SIG-M5 treated with dmso at 0.1 percent for 504 hours (cell line): ENCODE measurements at regions not wholly inside any gene's neighbourhood (a gene's known extent, or its start where the extent isn't known, plus 50 kb on each side); places are given as distances from the start of the nearest gene placed in this dataset.

Experiments used
- DNase-seq: peaks from one replicate; lab custom pipeline; 2025; ENCODE audit not compliant: unreplicated experiment; lab: John Stamatoyannopoulos, UW

DNA sequence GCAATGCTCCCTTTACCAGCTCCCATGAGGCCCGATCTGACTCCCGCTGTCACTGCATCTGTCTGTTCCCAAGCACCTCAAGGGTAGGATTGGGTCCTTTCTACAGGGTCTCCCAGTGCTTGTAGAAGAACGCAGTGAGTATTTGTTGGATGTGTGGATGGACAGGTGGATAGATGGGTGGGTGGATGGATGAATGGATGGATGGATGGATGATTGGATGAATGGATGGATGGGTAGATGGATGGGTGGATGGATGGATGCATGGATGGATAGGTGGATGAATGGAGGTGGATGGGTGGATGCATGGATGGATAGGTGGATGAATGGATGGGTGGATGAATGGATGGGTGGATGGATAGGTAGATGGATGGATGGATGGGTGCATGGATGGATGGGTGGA lies 91.6 kb downstream of the HS1BP3 start:
- no peak for DNase-seq

GRCh38 chr2:20560011-20560410 lies 90.9 kb downstream of the HS1BP3 start:
- no peak for DNase-seq

GRCh38 chr2:20560891-20561636 lies 89.8 kb downstream of the HS1BP3 start:
- no peak for DNase-seq

DNA sequence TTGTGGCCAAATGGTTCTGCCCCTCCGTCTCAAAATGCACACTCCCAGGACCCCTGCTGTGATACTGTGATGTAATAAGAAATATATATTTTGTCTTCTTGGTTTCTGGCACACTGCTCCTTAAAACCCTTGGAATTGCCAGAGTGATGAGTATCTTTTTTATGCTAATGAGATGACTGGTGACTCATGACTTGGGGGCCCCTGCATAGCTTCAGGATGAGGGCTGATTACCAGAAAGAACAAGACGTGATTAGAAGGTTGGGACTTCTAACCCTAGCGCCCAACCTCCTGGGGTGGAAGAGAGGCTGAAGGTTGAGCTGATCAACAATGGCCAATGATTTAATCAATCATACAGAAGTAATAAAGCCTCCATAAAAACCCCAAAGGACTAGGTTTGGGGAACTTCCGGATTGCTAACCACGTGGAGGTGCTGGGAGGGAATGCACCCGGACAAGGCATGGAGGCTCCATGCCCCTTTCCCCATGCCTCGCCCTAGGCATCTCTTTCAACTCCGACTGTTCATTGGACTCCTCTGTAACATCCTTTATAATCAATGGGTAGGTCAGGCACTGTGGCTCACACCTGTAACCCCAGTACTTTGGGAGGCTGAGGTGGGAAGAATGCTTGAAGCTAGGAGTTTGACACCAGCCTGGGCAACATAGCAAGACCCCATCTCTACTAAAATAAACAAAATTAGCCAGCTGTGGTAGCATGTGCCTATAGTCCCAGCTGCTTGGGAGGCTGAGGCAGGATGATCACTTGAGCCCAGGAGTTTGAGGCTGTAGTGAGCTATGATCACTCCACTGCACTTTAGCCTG lies 89.1 kb downstream of the HS1BP3 start:
- DNase-seq, result no peak

DNA sequence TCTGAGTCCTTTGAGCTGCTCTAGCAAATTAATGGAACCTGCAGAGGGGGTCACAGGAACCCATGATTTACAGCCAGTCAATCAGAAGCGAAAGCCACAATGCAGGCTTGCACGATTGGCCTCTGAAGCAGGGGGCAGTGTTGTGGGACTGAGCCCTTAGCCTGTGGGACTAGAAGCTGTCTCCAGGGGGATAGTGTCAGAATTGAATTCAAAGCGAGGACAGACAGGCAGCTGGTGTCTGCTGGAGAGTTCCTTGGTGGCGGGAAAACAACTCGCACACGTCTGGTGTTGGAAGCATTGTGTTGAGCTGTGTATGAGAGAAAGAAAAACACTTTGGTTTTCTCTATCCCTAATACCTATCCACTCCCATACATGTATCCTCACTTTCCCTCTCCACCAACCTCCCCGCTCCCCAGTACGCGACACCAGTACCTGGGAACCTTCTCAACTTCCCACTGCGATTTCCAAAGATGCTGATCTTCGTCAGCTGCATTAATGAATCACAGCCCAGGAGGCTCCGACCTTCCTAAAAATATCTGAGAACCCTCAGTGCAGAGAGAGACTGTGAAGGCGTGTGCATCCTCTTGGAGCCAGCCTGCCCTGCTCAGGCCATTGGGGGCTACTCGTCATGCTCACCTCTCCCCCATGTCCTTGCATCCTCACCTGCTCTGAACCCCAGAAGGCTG lies 88.2 kb downstream of the HS1BP3 start:
- DNase-seq, result no peak

DNA sequence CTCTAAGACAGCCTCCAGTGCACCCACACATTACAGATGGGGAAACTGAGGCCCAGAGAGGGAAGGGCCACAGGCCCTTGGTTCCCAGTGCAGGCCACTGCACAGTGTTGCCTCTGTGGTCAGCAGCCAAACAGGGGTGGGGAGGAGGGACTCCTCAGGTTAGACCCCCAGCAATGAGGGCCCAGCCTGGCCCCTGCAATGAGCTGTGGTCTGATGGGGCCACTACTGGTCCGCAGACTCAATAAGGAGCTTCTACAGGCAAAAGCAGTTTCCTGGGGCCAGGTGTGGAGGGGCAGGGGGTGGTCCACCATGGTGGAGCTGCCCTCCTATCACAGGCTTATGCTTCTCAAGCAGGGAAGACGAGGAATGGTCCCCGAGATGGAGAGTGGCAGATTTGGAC lies 87.6 kb downstream of the HS1BP3 start:
- no peak for DNase-seq

GRCh38 chr2:20563833-20564232 lies 87.1 kb downstream of the HS1BP3 start:
- DNase-seq, result no peak

- DNase-seq, result no peak
These were observed 85.7 kb downstream of the HS1BP3 start for GRCh38 chr2:20565101-20565622.

DNA sequence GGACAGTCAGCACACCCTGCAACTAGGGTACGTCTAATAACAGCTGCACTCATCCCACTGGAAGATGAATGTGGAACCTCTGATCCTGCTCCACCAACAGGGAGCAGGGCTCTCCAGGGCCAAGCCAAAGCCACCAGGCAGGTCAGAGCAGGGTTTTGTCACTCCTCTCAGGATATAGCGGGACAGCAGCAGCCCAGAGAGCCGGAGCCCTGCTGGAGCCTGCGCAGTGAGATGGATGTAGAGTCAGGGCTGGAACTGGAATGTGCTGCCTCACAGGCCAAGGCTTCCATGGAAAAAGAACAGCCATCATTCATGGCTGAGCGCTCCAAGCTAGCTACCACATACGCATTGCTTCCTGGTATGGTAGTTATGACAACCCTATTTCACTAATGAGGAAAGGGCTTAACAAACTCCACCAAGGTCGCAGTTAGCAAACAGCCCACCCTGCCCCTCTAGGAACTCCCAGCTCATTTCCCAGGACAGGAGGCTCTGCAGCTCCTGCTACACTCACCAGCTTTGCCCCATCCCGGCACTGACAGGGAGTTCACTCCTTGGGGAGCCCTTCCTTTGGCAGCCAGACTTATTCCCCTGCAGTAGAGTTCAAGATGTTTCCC lies 85.2 kb downstream of the HS1BP3 start:
- DNase-seq, result no peak

GRCh38 chr2:20566331-20566730 lies 84.6 kb downstream of the HS1BP3 start:
- no peak for DNase-seq

DNA sequence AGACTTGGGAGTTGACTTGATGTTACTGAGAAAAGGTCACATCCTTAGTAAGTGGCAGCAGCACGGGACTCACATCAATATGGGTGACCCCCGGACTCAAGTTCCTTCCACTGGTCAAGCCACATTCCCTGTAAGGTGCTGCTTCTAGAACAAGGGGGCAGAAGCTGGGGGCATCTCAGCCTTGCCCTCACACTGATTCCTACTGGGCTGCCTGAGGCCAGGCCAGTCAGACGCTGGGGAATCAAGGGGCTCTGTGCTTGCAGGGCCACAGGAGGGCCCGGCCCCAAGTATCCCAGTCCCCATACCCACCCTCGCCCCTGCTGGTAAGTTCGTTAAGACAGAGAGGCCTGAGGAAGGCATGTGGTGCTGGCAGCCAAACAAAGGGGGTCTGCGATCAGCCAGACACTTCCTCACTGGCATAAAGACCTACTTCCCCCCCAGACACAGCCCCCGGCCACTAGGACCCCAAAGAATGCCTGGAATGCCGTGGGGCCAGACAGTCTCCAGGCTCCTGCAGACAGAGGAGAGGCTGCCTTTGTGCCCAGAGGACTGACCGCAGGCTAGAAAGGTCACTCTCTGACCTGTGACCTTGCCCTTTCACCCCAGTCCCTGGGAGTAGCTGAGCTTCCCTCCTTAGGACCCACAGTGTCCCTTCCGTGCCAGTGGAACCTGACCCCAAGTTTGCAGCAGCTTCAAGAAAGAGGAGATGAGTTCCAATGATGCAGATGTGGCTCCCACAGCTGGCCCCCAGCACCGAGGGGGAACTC lies 83.6 kb downstream of the HS1BP3 start:
- DNase-seq, result no peak
